Eye (tissue), 1 donor: ENCODE measurements at regions not wholly inside any gene's neighbourhood (a gene's known extent, or its start where the extent isn't known, plus 50 kb on each side); places are given as distances from the start of the nearest gene placed in this dataset.
A peak's percentile ranks its signal among the peaks of the same experiment; 100 is the strongest.

Experiments used
- DNase-seq: peaks from one replicate; pipeline ENCODE4 v3.0.0-alpha.2; 2015

DNA sequence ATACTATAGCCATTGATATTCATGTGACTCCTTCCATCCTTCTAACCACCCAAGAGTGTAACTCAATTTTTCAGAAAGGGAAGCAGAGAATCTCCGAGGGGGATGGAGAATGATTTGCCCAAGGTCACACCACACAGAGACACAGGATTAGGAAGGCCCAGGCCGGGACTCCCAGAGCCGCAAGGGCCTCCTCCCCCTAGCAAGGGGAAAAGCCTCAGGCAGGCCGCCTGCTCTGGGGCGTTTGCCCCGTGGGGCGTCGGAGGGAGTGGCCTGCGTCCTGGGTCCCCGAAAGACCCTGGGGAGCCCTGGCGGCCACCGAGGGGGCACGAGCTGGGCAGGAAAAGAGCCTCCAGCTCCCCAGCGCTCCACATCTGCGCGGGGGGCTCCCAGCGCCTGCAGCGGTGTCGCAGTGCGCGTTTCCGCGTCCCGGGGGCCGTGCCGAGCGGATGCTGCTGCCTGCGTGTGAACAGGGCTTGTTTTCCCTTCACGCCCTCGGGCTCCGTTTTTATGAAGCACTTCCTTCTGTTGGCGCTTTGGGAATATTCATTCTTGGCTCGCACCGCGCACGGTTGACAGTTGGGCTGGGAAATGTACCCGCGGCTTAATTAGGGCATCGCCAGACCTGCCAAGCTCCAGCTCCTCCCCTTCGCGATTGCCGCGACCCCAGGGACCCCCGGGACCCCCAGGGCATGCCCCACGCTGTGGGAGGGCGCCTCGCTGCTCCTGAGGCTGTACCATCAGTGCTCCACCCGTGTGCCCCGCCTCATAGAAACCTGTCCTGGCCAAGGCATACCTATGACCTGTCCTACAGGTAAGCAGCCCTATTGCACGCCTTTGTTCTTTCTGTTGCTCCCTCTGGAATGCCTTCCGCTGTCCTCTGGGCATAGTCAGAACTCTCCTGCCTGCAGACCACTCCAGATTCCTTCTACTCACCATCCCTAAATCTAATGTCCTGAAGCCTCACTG, 158.9 kb upstream of the GLI2 start:
- peak; percentile 75 for DNase-seq

DNA sequence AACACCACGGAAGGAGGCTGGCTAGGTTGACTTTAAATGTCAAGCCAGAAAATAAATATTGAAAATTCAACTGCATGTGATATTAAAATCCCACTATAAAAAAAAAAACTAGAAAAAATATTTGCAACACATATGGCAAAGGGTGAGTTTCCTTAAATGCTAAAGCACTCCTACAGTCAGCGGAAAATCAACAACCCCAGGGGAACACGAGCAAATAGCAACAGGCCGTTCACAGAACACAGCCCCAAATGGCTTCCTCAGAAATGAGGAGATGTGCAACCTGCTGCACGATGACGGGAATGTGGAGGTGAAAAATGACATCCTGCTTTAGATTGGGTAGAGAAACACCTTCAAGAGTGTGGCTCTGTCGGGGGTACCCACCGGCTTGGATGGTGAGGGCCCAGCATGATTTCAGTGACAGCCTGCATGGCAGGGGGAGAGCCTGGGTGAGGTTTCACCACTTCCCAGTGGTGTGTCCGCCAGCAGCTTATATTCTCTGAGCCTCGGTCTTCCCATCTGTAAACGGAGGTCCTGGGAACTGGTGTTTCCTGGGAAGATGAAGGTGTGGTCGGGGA, 157.9 kb upstream of the GLI2 start:
- DNase-seq: no peak

DNA sequence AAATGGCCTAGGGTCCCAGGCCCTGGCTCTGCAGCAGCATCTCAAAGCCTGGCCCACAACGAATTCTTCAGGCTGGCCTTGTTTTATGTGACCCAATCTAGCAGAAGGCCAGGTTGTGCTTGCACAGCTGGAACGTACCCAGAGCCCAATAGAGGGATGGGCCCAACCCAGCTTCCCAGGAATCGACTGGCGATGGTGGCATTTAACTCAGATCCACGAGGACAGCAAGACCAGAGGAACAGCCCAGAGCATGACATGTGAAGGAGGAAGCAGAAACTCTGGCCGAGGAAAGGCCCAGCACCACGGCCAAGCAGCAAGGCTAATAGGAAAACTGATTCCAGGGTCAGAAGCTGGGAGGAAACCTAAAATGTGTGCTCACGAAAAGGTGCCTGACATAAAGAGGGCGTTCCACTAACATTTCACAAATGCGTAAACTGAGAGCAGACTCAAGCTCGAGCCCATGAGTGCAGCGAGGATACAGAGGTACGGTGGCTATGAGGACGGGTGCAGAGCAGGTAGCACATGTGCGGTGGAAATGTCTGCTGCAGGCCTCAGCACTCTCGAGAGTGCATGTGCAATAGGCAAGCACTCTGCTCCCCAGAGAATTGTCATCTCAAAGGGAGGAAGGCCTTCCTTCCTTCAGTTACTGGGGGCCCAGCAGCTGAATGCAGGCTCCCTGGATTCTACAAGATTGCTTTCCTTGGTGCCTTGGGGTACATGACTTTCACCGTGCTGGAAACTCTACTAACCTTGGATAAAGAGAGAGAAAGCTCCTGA, 156.9 kb upstream of the GLI2 start:
- DNase-seq: no peak

DNA sequence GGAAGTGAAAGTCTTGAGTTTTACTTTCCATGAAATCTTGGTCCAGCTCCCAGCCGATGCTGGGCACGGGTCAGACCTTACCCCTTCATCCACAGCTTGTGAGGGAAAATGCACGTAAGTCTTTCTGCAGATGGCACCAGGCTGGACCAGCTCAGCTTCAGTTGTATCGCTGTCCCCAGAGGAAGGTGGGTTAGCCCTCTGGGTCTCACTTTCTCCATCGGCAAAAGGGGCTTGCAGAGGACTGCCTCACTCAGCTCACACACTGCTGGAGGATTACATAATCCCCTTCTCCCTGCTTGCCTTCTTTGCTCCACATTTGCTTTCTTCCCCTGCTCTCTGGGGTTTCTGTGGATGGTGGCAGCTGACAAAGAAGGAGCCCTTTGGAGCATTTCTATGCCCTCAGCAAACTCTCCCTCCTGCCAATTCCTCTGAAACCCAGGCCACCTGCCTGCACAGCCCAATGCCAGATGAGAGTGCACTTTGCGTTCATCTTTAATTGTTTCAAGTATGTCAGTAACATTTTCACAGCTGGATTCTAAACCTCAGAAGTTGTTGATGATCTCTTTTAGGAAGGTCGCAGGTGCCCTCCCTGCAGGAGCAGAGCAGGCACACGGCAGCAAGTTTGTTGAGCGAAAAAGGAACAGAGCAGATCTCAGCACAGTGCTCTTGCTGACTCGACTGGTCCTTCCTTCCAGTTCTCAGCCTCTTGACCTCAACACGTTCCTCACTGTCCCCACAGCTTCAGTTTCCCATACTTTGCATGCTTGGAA, 155.6 kb upstream of the GLI2 start:
- no peak for DNase-seq

DNA sequence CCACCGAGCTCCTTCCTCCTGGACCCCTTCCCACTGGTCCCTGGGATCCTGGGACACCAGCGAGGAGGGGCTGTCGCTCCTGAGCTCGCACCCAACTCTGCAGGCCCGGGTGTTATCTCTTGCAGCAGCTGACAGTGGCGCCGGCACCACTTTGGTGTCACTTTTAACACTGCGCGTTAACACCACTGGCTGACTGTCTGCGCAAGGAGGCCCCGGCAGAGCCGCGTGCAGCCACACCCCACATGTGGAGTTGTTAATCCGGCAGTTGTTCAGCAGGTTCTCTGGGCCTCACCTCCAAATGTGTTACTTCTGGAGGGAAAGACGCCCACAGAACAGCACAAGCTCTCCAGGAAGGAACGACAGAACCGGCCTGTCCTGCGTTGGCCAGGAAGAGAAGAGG, 155.0 kb upstream of the GLI2 start:
- DNase-seq: no peak

GRCh38 chr2:120583121-120583520, 152.5 kb upstream of the GLI2 start:
- no peak for DNase-seq

DNA sequence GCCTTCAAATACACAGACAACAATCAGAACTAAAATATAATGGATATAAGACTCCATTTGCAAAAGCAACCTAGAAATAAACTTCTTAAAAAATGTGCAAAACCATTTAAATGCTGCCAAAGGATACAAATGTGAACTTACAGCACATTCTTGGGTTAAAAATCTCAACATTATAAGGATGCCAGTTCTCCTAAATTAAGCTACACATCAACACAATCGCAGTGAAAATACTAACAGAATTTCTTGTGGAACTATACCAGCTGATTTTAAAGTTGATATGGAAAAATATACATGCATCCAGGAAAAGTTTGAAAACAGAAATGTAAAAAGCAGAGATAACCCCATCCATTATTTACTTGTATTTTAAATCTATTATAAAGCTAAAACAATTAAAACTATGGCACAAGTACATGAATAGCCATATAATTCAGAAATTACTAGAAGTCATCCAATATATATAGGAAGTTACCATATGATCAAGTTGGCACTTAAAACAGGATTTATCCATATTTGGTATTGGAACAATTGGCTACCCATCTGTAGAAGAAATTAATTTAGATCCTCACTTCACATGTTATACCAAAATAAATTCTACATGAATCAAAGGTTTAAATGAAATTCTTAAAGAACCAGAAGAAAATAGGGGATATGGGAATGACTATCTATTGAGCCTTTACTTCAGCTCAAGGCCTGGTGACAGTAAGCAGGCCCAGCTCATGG, 151.7 kb upstream of the GLI2 start:
- no peak for DNase-seq

GRCh38 chr2:120586507-120587278, 149.0 kb upstream of the GLI2 start:
- peak; percentile 76 for DNase-seq

- peak; percentile 61 for DNase-seq
Measured at GRCh38 chr2:120587279-120587996, 148.2 kb upstream of the GLI2 start.

DNA sequence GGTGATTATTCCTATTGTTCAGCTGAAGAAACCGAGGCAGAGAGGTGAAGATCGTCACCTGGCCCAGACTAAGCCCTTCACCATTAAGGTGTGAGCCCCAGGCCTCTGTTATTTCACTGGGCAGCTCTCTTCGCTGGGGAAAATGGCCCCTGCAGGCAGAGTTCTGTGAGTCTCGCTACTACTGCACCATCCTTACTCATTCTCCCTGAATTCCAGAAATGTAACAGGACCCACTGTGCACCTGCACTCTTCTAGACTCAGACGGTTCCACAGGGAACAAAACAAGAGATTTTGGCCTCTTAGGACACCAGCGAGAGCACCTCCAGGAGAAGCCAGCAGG, 147.7 kb upstream of the GLI2 start:
- no peak for DNase-seq

DNA sequence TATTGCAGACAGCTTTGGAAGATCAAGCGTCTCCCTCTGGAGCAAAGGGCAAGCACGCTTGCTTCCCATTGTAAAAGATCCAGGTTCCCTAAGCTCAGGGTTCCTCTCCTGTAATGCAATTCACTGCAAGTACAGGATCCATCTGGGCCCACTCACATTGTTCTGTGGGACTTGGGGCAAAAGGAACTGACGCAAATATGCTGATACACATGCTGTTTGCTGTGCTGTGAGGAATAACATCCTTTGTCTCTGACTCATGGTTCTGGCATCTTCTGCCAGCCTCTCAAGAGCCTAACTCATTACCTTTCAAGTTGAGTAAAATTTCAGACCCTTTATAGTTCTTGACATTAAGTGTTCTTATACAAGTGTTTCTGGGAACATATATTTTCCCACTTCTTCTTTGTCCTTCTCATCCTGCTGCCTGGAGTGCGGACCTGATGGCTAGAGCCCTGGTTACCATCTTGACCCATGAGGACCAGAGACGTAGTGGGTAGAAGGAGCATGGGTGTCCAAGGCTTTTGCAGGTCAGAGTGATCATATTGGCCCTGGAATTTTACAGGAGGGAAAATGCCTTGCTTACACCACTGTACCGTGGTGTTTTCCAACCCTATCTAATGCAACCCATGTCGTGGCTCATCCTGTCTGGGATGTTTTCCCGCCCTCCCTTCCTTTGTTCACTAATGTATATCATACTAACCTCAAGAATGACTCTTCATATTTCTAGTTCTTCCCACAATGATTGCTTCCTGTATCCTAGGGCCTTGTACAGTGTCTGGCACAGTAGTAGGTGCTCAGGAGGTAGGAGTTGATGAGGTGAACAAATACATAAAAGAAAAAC, 145.7 kb upstream of the GLI2 start:
- no peak for DNase-seq

DNA sequence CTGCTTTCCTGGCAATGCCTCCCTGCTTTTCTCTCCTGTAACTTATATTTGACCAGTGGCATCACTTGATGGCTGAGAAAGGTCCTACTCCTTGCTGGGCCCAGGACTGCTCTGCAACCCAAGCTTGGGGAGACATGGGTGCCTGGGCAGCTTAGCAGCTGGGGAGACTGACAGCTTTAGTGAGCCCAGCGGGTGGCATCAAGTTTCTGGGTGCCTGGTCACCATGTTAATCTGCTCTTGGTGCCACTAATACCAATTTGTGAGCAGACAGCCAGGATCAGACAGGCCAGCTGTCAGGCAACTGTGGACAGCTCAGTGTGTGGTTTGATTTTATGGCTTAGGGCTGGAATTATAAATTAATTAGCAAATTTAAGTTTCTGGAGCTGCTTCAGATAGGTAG, 144.8 kb upstream of the GLI2 start:
- no peak for DNase-seq

DNA sequence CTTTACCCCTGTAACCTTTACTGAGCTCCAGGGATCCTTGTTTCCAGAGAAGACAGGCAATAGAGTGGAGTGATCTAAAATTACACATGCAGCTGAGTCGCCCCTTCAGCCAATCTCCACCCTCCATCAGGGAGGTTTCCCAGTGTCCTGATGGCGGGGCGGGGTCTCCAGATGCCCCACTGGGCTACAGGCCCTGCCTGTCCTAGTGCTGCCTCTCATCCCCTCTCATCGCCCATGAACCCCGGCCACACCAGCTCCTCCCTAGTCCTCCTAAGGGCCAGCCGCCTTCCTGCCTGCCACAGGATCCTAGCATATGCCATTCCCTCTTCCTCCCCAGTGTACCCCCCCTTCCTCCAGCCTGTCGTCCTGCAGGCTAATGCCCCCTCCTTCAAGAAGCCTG, 144.1 kb upstream of the GLI2 start:
- no peak for DNase-seq

DNA sequence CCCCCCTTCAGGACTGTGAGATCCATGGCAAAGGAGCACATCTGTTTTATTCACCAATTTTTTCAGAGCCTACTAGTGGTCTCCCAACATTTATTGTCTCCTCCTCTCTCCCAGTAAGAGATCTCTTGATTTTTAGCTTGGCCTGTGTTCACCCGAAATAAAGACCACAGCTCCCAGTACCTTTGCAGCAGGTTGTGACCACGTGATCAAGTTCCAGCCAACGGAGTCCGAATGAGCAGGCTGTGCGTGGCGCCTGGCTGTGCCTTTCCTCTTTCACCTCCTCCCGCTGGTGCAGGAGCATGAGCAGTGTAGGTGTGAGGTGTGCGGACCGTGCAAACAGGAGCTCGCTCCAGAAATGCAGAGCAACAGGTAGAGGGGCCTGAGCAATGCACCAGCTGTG, 143.6 kb upstream of the GLI2 start:
- no peak for DNase-seq

GRCh38 chr2:120593921-120594686, 141.6 kb upstream of the GLI2 start:
- no peak for DNase-seq

GRCh38 chr2:120594856-120595685, 140.6 kb upstream of the GLI2 start:
- DNase-seq: no peak

DNA sequence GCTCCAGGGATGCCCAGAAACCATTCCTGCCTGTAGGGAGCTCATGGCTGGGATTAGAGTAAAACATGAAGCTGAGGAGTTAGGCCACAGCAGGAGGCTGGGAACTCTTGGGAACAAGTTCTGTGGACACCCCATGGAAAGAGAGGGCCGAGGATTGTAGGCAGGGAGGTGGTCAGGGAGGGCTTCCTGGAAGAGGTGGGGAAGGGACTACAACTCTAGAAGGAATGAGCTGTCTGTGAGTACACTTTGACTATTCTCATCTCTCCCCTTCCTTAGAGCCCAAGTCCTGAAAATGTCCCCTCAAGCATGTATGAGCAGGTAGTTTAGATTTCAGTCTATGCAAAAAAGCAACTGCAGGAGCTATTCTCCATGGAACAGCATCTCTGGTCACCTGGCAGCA, 139.9 kb upstream of the GLI2 start:
- DNase-seq: no peak

GRCh38 chr2:120596191-120596811, 139.4 kb upstream of the GLI2 start:
- peak; percentile 39 for DNase-seq
